ENCODE measurements at regions not wholly inside any gene's neighbourhood (a gene's known extent, or its start where the extent isn't known, plus 50 kb on each side); places are given as distances from the start of the nearest gene placed in this dataset.
"Not testable (repeated sequence)": the region's sequence is repeated elsewhere in the genome, so short reads cannot be mapped to it uniquely, and the experiment has no call there.

- Histone ChIP-seq H3K4me1 (ENCODE audit: control insufficient read depth, insufficient read depth, low read length) (no peaks in the 10 kb centered on the region), H3K27me3 (ENCODE audit: control insufficient read depth, insufficient read depth, low read length) (no peaks in the 10 kb centered on the region), H3K36me3 (ENCODE audit: insufficient read depth, low read length) (no peaks in the 10 kb centered on the region), H3K9ac (ENCODE audit: low read depth, low read length) (no peak overlapping the region), H3K9me3 (replicated peaks; ENCODE audit: low read length) (no peaks in the 10 kb centered on the region), H3K4me2 (ENCODE audit: low read length) (no peak overlapping the region), H3K4me3 (ENCODE audit: low read length) (no peak overlapping the region)
Measured at GRCh38 chr5:90284375-90284774, 125.2 kb downstream of the CETN3 start.

- Histone ChIP-seq H3K36me3 (ENCODE audit: insufficient read depth, low read length) (no peaks in the 10 kb centered on the region), H3K4me2 (ENCODE audit: low read length) (no peak overlapping the region), H3K4me3 (ENCODE audit: low read length) (no peak overlapping the region), H3K4me1 (ENCODE audit: control insufficient read depth, insufficient read depth, low read length) (no peaks in the 10 kb centered on the region), H3K9ac (ENCODE audit: low read depth, low read length) (no peak overlapping the region), H3K27me3 (ENCODE audit: control insufficient read depth, insufficient read depth, low read length) (no peaks in the 10 kb centered on the region), H3K9me3 (replicated peaks; ENCODE audit: low read length) (no peaks in the 10 kb centered on the region)
Measured at GRCh38 chr5:90279091-90279490, 130.5 kb downstream of the CETN3 start.

- Histone ChIP-seq H3K36me3 (ENCODE audit: insufficient read depth, low read length) (no peaks in the 10 kb centered on the region), H3K9me3 (replicated peaks; ENCODE audit: low read length) (no peaks in the 10 kb centered on the region), H3K4me1 (ENCODE audit: control insufficient read depth, insufficient read depth, low read length) (no peaks in the 10 kb centered on the region), H3K27me3 (ENCODE audit: control insufficient read depth, insufficient read depth, low read length) (no peaks in the 10 kb centered on the region), H3K4me2 (ENCODE audit: low read length) (no peak overlapping the region), H3K9ac (ENCODE audit: low read depth, low read length) (no peak overlapping the region), H3K4me3 (ENCODE audit: low read length) (no peak overlapping the region)
Measured at GRCh38 chr5:90274216-90274615, 135.3 kb downstream of the CETN3 start.

DNA sequence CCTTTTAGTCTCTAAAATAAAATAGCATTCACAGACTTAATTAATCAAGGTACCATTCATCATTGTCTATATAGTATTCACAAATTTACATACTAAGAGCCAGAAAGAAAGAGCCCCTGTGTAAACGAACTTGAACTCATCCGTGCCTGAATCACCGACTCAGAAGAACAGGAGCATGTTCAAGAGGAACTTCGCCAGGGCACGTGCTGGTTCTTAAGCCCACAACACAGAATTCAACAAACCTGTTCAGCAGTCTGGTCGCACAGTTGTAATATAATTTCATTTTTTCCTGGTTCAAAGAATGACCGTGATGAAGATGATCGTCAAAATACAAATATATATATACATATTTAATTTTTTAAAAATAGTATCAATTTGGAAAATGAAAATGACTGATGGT is 141.9 kb downstream of the CETN3 start:
- no peak overlapping the region for H3K9ac ChIP-seq (ENCODE audit: low read depth, low read length)

GRCh38 chr5:90265545-90265857 is 144.1 kb downstream of the CETN3 start:
- Histone ChIP-seq H3K36me3 (ENCODE audit: insufficient read depth, low read length) (no peaks in the 10 kb centered on the region), H3K4me3 (ENCODE audit: low read length) (no peak overlapping the region), H3K9ac (ENCODE audit: low read depth, low read length) (no peak overlapping the region), H3K4me2 (ENCODE audit: low read length) (no peak overlapping the region), H3K27me3 (ENCODE audit: control insufficient read depth, insufficient read depth, low read length) (no peaks in the 10 kb centered on the region), H3K9me3 (replicated peaks; ENCODE audit: low read length) (no peaks in the 10 kb centered on the region), H3K4me1 (ENCODE audit: control insufficient read depth, insufficient read depth, low read length) (no peaks in the 10 kb centered on the region)

More for the DNA sequence above, 141.9 kb downstream of the CETN3 start:
- Histone ChIP-seq H3K4me3 (ENCODE audit: low read length) (no peak overlapping the region), H3K4me2 (ENCODE audit: low read length) (no peak overlapping the region), H3K9me3 (replicated peaks; ENCODE audit: low read length) (no peaks in the 10 kb centered on the region), H3K4me1 (ENCODE audit: control insufficient read depth, insufficient read depth, low read length) (no peaks in the 10 kb centered on the region), H3K36me3 (ENCODE audit: insufficient read depth, low read length) (no peaks in the 10 kb centered on the region), H3K27me3 (ENCODE audit: control insufficient read depth, insufficient read depth, low read length) (no peaks in the 10 kb centered on the region)

DNA sequence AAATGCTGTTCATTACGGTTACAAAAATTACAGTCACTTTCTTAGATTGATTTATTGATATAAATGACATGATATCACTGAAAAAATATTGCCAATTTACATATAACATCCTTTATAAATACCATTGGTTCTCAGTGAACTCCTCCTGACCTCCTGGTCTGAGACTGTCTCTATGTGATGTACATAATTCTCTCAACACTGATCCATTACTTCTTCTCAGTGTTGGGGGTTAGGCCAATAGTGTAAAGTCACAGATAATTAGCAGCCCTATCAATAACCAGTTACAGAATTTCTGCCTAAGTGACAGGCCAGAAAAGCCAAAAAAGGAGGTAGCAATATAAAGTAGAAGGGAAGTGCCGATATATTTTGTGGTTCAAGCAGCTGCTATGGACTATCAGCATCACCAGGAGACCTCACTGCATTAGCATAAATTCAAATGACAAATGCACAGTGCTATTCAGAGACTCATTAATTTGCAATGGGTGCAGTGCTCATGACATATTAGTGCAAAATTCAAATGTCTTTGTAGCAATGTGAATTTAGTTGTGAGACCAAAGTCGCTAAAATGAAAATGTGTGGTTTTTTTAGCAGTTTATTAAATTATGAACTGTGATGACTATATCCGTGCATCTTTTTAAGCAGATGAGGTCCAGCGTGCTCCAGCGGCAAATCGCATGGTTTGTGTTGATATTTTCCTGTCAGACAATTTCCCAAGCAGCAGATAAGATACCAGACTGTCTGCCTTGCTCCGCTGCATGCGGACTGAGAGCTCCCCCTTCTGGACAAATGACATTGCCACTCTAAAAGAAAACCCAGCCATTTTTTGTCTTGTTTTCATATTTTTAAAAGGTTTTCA is 144.6 kb downstream of the CETN3 start:
- Histone ChIP-seq H3K4me2 (ENCODE audit: low read length) (peak overlapping the region; percentile 23), H3K4me1 (ENCODE audit: control insufficient read depth, insufficient read depth, low read length) (no peaks in the 10 kb centered on the region), H3K36me3 (ENCODE audit: insufficient read depth, low read length) (no peaks in the 10 kb centered on the region), H3K27me3 (ENCODE audit: control insufficient read depth, insufficient read depth, low read length) (no peaks in the 10 kb centered on the region), H3K4me3 (ENCODE audit: low read length) (no peak overlapping the region), H3K9ac (ENCODE audit: low read depth, low read length) (no peak overlapping the region), H3K9me3 (replicated peaks; ENCODE audit: low read length) (no peaks in the 10 kb centered on the region)

DNA sequence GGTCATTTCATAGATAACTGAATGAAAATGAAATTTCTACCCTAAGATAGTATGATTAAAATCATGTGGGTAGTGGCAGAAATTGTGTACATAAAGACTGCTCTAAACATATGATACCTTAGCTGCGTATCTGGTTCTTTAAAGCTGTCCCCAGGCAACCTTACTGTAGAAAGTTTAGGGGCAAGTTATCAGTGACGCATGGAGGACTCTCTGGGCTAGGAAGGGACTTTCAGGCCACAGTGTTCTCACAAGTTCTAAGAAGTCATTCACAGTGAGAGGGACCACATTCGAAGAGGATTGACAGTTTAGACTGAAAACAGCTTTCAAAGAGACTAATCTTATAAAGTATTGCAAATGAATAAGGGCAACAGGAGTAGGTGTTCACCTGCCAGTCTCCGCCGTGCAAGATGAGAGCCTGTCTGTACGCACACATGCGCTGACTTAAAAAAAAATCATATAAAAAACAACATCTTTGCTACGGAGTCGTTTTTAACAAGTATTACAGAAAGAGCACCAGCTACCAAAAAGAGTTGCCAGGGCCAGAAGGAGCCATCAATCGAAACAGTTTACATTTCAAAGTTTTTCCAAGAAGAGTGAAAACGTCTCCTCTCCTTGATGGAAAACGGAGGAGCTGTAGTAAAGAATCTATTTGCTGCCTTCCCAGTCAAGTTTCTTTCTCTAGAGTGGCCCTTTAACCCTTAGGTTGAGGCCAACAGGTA is 146.3 kb downstream of the CETN3 start:
- H3K9ac ChIP-seq (ENCODE audit: low read depth, low read length), result no peak overlapping the region
- no peaks in the 10 kb centered on the region for H3K4me1 ChIP-seq (ENCODE audit: control insufficient read depth, insufficient read depth, low read length)
- no peaks in the 10 kb centered on the region for H3K36me3 ChIP-seq (ENCODE audit: insufficient read depth, low read length)
- no peaks in the 10 kb centered on the region for H3K9me3 ChIP-seq (replicated peaks; ENCODE audit: low read length)
- no peaks in the 10 kb centered on the region for H3K27me3 ChIP-seq (ENCODE audit: control insufficient read depth, insufficient read depth, low read length)
- H3K4me2 ChIP-seq (ENCODE audit: low read length), result no peak overlapping the region
- H3K4me3 ChIP-seq (ENCODE audit: low read length), result no peak overlapping the region

DNA sequence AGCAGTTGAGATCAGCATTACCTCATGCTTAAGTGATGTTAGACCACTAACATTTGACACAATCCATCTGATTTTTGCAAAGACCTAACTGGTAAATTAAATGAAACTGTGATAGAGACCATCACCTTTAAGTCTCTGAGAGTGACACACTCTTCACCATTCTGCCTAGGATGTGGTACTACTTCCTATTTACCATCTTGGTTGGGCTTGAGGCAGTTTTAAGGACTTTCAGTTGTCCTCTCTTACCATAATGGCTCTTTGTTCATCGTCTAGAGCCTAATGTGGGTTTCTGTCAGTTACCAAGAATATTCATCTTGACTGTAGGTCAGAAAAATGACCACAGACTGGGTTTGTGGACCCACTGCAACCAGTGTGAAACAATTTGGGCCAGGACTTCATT is 158.1 kb downstream of the CETN3 start:
- no peak overlapping the region for H3K9ac ChIP-seq (ENCODE audit: low read depth, low read length)
- no peaks in the 10 kb centered on the region for H3K4me1 ChIP-seq (ENCODE audit: control insufficient read depth, insufficient read depth, low read length)
- no peaks in the 10 kb centered on the region for H3K27me3 ChIP-seq (ENCODE audit: control insufficient read depth, insufficient read depth, low read length)
- no peaks in the 10 kb centered on the region for H3K36me3 ChIP-seq (ENCODE audit: insufficient read depth, low read length)
- no peaks in the 10 kb centered on the region for H3K9me3 ChIP-seq (replicated peaks; ENCODE audit: low read length)
- H3K4me2 ChIP-seq (ENCODE audit: low read length), result no peak overlapping the region
- H3K4me3 ChIP-seq (ENCODE audit: low read length), result no peak overlapping the region

DNA sequence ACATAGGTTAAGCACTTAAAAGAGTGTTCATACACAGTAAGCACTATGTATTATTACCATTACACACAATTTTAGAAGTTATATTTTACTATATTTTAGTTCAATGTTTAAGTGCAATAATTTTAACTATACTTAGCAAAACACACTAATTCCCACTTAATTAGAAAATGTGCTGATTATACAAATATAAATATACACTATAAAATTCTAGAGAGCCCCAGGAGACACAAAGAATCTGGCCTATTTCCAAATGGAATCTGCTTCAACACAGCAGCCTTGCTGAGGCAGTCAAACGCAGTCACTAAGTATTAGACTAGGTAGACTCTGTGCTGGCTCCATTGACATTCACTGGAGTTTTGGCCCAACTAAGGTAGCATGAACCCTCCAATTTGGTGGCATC is 160.9 kb downstream of the CETN3 start:
- H3K9me3 ChIP-seq (replicated peaks; ENCODE audit: low read length), result no peaks in the 10 kb centered on the region
- H3K9ac ChIP-seq (ENCODE audit: low read depth, low read length), result no peak overlapping the region
- H3K36me3 ChIP-seq (ENCODE audit: insufficient read depth, low read length), result no peaks in the 10 kb centered on the region
- no peaks in the 10 kb centered on the region for H3K27me3 ChIP-seq (ENCODE audit: control insufficient read depth, insufficient read depth, low read length)
- H3K4me3 ChIP-seq (ENCODE audit: low read length), result no peak overlapping the region
- no peaks in the 10 kb centered on the region for H3K4me1 ChIP-seq (ENCODE audit: control insufficient read depth, insufficient read depth, low read length)
- H3K4me2 ChIP-seq (ENCODE audit: low read length), result no peak overlapping the region

GRCh38 chr5:90243848-90244247 is 165.7 kb downstream of the CETN3 start:
- H3K36me3 ChIP-seq (ENCODE audit: insufficient read depth, low read length); H3K9ac ChIP-seq (ENCODE audit: low read depth, low read length); H3K4me3 ChIP-seq (ENCODE audit: low read length); H3K9me3 ChIP-seq (replicated peaks; ENCODE audit: low read length); H3K27me3 ChIP-seq (ENCODE audit: control insufficient read depth, insufficient read depth, low read length); H3K4me2 ChIP-seq (ENCODE audit: low read length); H3K4me1 ChIP-seq (ENCODE audit: control insufficient read depth, insufficient read depth, low read length): not testable (repeated sequence)

- Histone ChIP-seq H3K27me3 (ENCODE audit: control insufficient read depth, insufficient read depth, low read length) (no peaks in the 10 kb centered on the region), H3K9me3 (replicated peaks; ENCODE audit: low read length) (no peaks in the 10 kb centered on the region), H3K9ac (ENCODE audit: low read depth, low read length) (no peak overlapping the region), H3K4me2 (ENCODE audit: low read length) (no peak overlapping the region), H3K36me3 (ENCODE audit: insufficient read depth, low read length) (no peaks in the 10 kb centered on the region), H3K4me3 (ENCODE audit: low read length) (no peak overlapping the region), H3K4me1 (ENCODE audit: control insufficient read depth, insufficient read depth, low read length) (no peaks in the 10 kb centered on the region)
Measured at GRCh38 chr5:90233476-90233875, 176.1 kb downstream of the CETN3 start.

- Histone ChIP-seq H3K9ac (ENCODE audit: low read depth, low read length) (no peak overlapping the region), H3K27me3 (ENCODE audit: control insufficient read depth, insufficient read depth, low read length) (no peaks in the 10 kb centered on the region), H3K4me1 (ENCODE audit: control insufficient read depth, insufficient read depth, low read length) (no peaks in the 10 kb centered on the region), H3K9me3 (replicated peaks; ENCODE audit: low read length) (no peaks in the 10 kb centered on the region), H3K36me3 (ENCODE audit: insufficient read depth, low read length) (no peaks in the 10 kb centered on the region), H3K4me2 (ENCODE audit: low read length) (no peak overlapping the region), H3K4me3 (ENCODE audit: low read length) (no peak overlapping the region)
Measured at GRCh38 chr5:90231688-90232087, 177.9 kb downstream of the CETN3 start.
